HepG2 (cell line): ENCODE measurements at regions not wholly inside any gene's neighbourhood (a gene's known extent, or its start where the extent isn't known, plus 50 kb on each side); places are given as distances from the start of the nearest gene placed in this dataset.
"Not testable (repeated sequence)": the region's sequence is repeated elsewhere in the genome, so short reads cannot be mapped to it uniquely, and the experiment has no call there.

Source experiments
- ATAC-seq: fragments of 200-7000 bp; cut with Tn5 transposase; 3 replicates; pipeline ENCODE4 v1.9.1; 2020; ENCODE audit warnings: mild to moderate bottlenecking, moderate library complexity
- BruUV-seq: library from RNA; stranded (reverse); fragments of 400-500 nt; replicated peaks from 2 replicates; lab custom pipeline; 2021; lab: Mats Ljungman, UMichigan
- CTCF ChIA-PET: fragments of 300-600 bp; formaldehyde crosslinking; extraction: SDS; loops from one replicate; lab custom pipeline; 2021; ENCODE audit warnings: low total read pairs, inconsistent platforms, low intra/inter-chr PET ratio; lab: Yijun Ruan, JAX
- POLR2A ChIA-PET: fragments of 350-600 bp; sonication (Branson Sonifier 250); formaldehyde crosslinking; loops from one replicate; lab custom pipeline; 2020; ENCODE audit warnings: antibody characterized with exemption, inconsistent platforms; lab: Yijun Ruan, JAX
- DNase-seq: peaks from one replicate; pipeline ENCODE4 v3.0.0-alpha.2; 2015; ENCODE audit warnings: low spot score
- FAIRE-seq: peaks from 3 replicates; lab custom pipeline; 2011; peaks lifted over from hg19 to GRCh38; lab: Jason Lieb, UNC
- H2AFZ ChIP-seq: one replicate; pipeline ENCODE4 v1.6.1; 2011; ENCODE audit warnings: low read length, inconsistent platforms
- H3K27ac ChIP-seq: fragments of 300-600 bp; 3 replicates; pipeline ENCODE4 v1.8.0; 2011; ENCODE audit warnings: mixed run types, mild to moderate bottlenecking, mixed read lengths, low read length, inconsistent platforms; ENCODE audit not compliant: insufficient read depth; ENCODE audit errors: extremely low read length
- H3K27me3 ChIP-seq, 2 experiments: fragments of 200-600 bp in 1 of 2; 2 replicates in 1 of 2; 3 replicates in 1 of 2; pipeline versions ENCODE4 v1.6.0 to v1.8.0; 2011; ENCODE audit warnings: low read length in 2 of 2, mild to moderate bottlenecking in 2 of 2, moderate library complexity in 2 of 2, inconsistent platforms in 1 of 2; ENCODE audit not compliant: insufficient read depth in 2 of 2, control insufficient read depth in 1 of 2
- H3K36me3 ChIP-seq, 2 experiments: fragments of 200-600 bp in 1 of 2; replicated peaks in 1 of 2; 2 replicates in 1 of 2; 3 replicates in 1 of 2; pipeline versions ENCODE4 v1.5.1 to v1.8.0; 2011; ENCODE audit warnings: low read length in 2 of 2, inconsistent platforms in 1 of 2; ENCODE audit not compliant: insufficient read depth in 2 of 2, control insufficient read depth in 1 of 2
- H3K4me1 ChIP-seq: 2 replicates; pipeline ENCODE4 v1.5.1; 2012; ENCODE audit warnings: low read length, inconsistent platforms; ENCODE audit not compliant: insufficient read depth
- H3K4me2 ChIP-seq: 2 replicates; pipeline ENCODE4 v1.6.0; 2011; ENCODE audit warnings: low read depth, low read length, inconsistent platforms
- H3K4me3 ChIP-seq, 3 experiments: fragments of 200-600 bp in 1 of 3; sonication (generic), shearing (Covaris generic) in 1 of 3; replicated peaks in 1 of 3; 2 replicates each; pipeline ENCODE4 v1.5.1; 2011 to 2016; ENCODE audit warnings: low read length in 3 of 3, inconsistent platforms in 2 of 3, low read depth in 2 of 3, mild to moderate bottlenecking in 2 of 3, control low read depth in 1 of 3, mixed read lengths in 1 of 3; ENCODE audit not compliant: insufficient read depth in 1 of 3
- H3K79me2 ChIP-seq: one replicate; pipeline ENCODE4 v1.6.1; 2011; ENCODE audit warnings: low read length, inconsistent platforms; ENCODE audit not compliant: insufficient read depth
- H3K9ac ChIP-seq: 2 replicates; pipeline ENCODE4 v1.6.0; 2011; ENCODE audit warnings: mild to moderate bottlenecking, low read depth, low read length, inconsistent platforms; ENCODE audit not compliant: insufficient read depth
- H3K9me3 ChIP-seq: 2 replicates; pipeline ENCODE4 v1.5.1; 2012; ENCODE audit warnings: mild to moderate bottlenecking, low read length
- H4K20me1 ChIP-seq: 2 replicates; pipeline ENCODE4 v1.6.0; 2011; ENCODE audit warnings: inconsistent platforms, mild to moderate bottlenecking, low read length, moderate library complexity; ENCODE audit not compliant: insufficient read depth
- BHLHE40 ChIP-seq: IDR thresholded peaks from 2 replicates; pipeline ENCODE4 v1.6.1; 2011; ENCODE audit warnings: low read length, improper control_type of control experiment
- BRD4 ChIP-seq: sonication (generic); formaldehyde crosslinking; IDR thresholded peaks from 2 replicates; pipeline ENCODE4 v1.4.0; 2020; ENCODE audit warnings: missing genetic modification reagents
- CCAR2 ChIP-seq: fragments of 200-400 bp; formaldehyde crosslinking; optimal IDR thresholded peaks from 2 replicates; pipeline ENCODE3; 2018; ENCODE audit warnings: low read depth, mild to moderate bottlenecking, low read length, moderate library complexity
- ELK4 ChIP-seq: sonication (generic); formaldehyde crosslinking; IDR thresholded peaks from 2 replicates; pipeline ENCODE4 v1.9.0; 2021; ENCODE audit warnings: missing genetic modification reagents, borderline replicate concordance
- GTF2F1 ChIP-seq: fragments of 150-350 bp; IDR thresholded peaks from 2 replicates; pipeline ENCODE4 v1.6.1; 2014; ENCODE audit warnings: low read length
- MTF1 ChIP-seq: sonication (generic); formaldehyde crosslinking; IDR thresholded peaks from 2 replicates; pipeline ENCODE4 v1.5.0; 2020; ENCODE audit warnings: missing genetic modification reagents
- MYC ChIP-seq: sonication (generic); formaldehyde crosslinking; IDR thresholded peaks from 2 replicates; pipeline ENCODE4 v1.9.0; 2021; ENCODE audit warnings: missing genetic modification reagents, borderline replicate concordance
- NFYC ChIP-seq: IDR thresholded peaks from 2 replicates; pipeline ENCODE4 v1.6.1; 2016; ENCODE audit warnings: missing genetic modification reagents, missing compliant biosample characterization
- RFXAP ChIP-seq: sonication (generic); formaldehyde crosslinking; IDR thresholded peaks from 2 replicates; pipeline ENCODE4 v1.4.0; 2020; ENCODE audit warnings: missing genetic modification reagents, borderline replicate concordance
- SNAPC5 ChIP-seq: sonication (generic); formaldehyde crosslinking; IDR thresholded peaks from 2 replicates; pipeline ENCODE4 v1.8.1; 2023; ENCODE audit warnings: mild to moderate bottlenecking, missing genetic modification reagents, borderline replicate concordance
- SSRP1 ChIP-seq: IDR thresholded peaks from 2 replicates; pipeline ENCODE4 v1.6.1; 2016; ENCODE audit warnings: control low read depth
- ZBTB7A ChIP-seq: sonication (generic); formaldehyde crosslinking; IDR thresholded peaks from 2 replicates; pipeline ENCODE4 v1.8.0; 2022; ENCODE audit warnings: mild to moderate bottlenecking, missing genetic modification reagents
- ZKSCAN1 ChIP-seq: fragments of 150-350 bp; IDR thresholded peaks from 2 replicates; pipeline ENCODE4 v1.6.1; 2014; ENCODE audit warnings: low read length
- ZMAT5 ChIP-seq: sonication (generic); formaldehyde crosslinking; IDR thresholded peaks from 2 replicates; pipeline ENCODE4 v1.5.0; 2020; ENCODE audit warnings: mild to moderate bottlenecking, low read depth, missing genetic modification reagents, borderline replicate concordance
- ZNF12 ChIP-seq: sonication (generic); formaldehyde crosslinking; IDR thresholded peaks from 2 replicates; pipeline ENCODE4 v1.5.0; 2020; ENCODE audit warnings: missing genetic modification reagents
- ZNF484 ChIP-seq: sonication (generic); formaldehyde crosslinking; IDR thresholded peaks from 2 replicates; pipeline ENCODE4 v1.5.1; 2020; ENCODE audit warnings: mild to moderate bottlenecking, low read depth, missing genetic modification reagents, borderline replicate concordance
- ZNF644 ChIP-seq: IDR thresholded peaks from 2 replicates; pipeline ENCODE4 v1.6.1; 2016; ENCODE audit warnings: low read depth
- ZNF761 ChIP-seq: sonication (generic); formaldehyde crosslinking; conservative IDR thresholded peaks from 2 replicates; pipeline ENCODE4 v1.4.0; 2020; ENCODE audit warnings: mild to moderate bottlenecking, missing genetic modification reagents
- ZNF839 ChIP-seq: sonication (generic); formaldehyde crosslinking; IDR thresholded peaks from 2 replicates; pipeline ENCODE4 v1.4.0; 2020; ENCODE audit warnings: missing genetic modification reagents, mild to moderate bottlenecking, borderline replicate concordance
- WGBS: methylation state at CpG from one replicate; pipeline ENCODE4 v1.1.6; 2017; ENCODE audit warnings: low lambda C conversion rate; 5-methylcytosine and 5-hydroxymethylcytosine counted together
- in situ Hi-C: cut with HindIII; loops from 2 replicates; pipeline ENCODE4 v1.10.0; 2017; ENCODE audit warnings: low pct_unique_long_range_greater_than_20kb; ENCODE audit not compliant: extremely low pct_ligation_motif_present
- intact Hi-C: fragments of 100-400 bp; cut with micrococcal nuclease; formaldehyde crosslinking; loops from one replicate; pipeline ENCODE4 v1.10.0; 2022; ENCODE audit not compliant: unreplicated experiment

GRCh38 chr1:192880231-192880630, 71.4 kb downstream of the RGS2 start (continued):
- no peak for TF ChIP-seq BHLHE40
- TF ChIP-seq ZKSCAN1 = no peak
- TF ChIP-seq ZNF484 (CRISPR knock-in tag) = no peak
- TF ChIP-seq RFXAP (CRISPR knock-in tag) = no peak
- no peak for TF ChIP-seq ELK4 (CRISPR knock-in tag)
- no peak for TF ChIP-seq CCAR2
- TF ChIP-seq ZMAT5 (CRISPR knock-in tag) = no peak
- TF ChIP-seq, all 625 proteins: peak for 0

- no peak overlapping the region for H3K27ac ChIP-seq
- WGBS = 9% methylated on average over 5 of the region's 5 CpGs
- no peaks in the 10 kb centered on the region for H4K20me1 ChIP-seq
- H3K9ac ChIP-seq = no peak overlapping the region
- POLR2A ChIA-PET = no interaction called here
- no peaks in the 10 kb centered on the region for H3K9me3 ChIP-seq
- CTCF ChIA-PET = no interaction called here
- TF ChIP-seq MTF1 (CRISPR knock-in tag) = no peak
- no peak for TF ChIP-seq ZBTB7A
- TF ChIP-seq GTF2F1 = no peak
- no peak for TF ChIP-seq ZNF12 (CRISPR knock-in tag)
- TF ChIP-seq SSRP1 = no peak
- no peak for TF ChIP-seq NFYC
- TF ChIP-seq SNAPC5 (CRISPR knock-in tag) = no peak
- no peak for TF ChIP-seq MYC (CRISPR knock-in tag)
- TF ChIP-seq BRD4 (CRISPR knock-in tag) = no peak
- TF ChIP-seq ZNF761 (CRISPR knock-in tag) = no peak
- no peak for TF ChIP-seq ZNF644 (CRISPR knock-in tag)
- TF ChIP-seq ZNF839 (CRISPR knock-in tag) = no peak
- ATAC-seq (no peak), FAIRE-seq (no peak), DNase-seq (no peak)
- H3K4me3 ChIP-seq = no peak overlapping the region
- H3K4me1 ChIP-seq = no peaks in the 10 kb centered on the region
- no peaks in the 10 kb centered on the region for H3K36me3 ChIP-seq
- H3K79me2 ChIP-seq = no peaks in the 10 kb centered on the region
- H3K27me3 ChIP-seq = no peaks in the 10 kb centered on the region
- intact Hi-C loops = no loop called here
- no peak overlapping the region for H2AFZ ChIP-seq
- no peak overlapping the region for H3K4me2 ChIP-seq
- in situ Hi-C loops = no loop called here
- no TSS peak for BruUV-seq
These were observed 75.4 kb downstream of the RGS2 start for GRCh38 chr1:192884241-192884640.

GRCh38 chr1:192885387-192885786, 76.5 kb downstream of the RGS2 start:
- H3K27ac ChIP-seq, H3K79me2 ChIP-seq, ATAC-seq, H3K27me3 ChIP-seq, H3K9ac ChIP-seq, POLR2A ChIA-PET, intact Hi-C loops, in situ Hi-C loops, BruUV-seq, H3K9me3 ChIP-seq, DNase-seq, H2AFZ ChIP-seq, H4K20me1 ChIP-seq, H3K4me3 ChIP-seq, FAIRE-seq, CTCF ChIA-PET, H3K36me3 ChIP-seq, H3K4me1 ChIP-seq, H3K4me2 ChIP-seq: not testable (repeated sequence)
- 24% methylated on average over 3 of the region's 3 CpGs for WGBS
